ENCODE measurements at regions not wholly inside any gene's neighbourhood (a gene's known extent, or its start where the extent isn't known, plus 50 kb on each side); places are given as distances from the start of the nearest gene placed in this dataset.

- TF ChIP-seq, protein P1, sequence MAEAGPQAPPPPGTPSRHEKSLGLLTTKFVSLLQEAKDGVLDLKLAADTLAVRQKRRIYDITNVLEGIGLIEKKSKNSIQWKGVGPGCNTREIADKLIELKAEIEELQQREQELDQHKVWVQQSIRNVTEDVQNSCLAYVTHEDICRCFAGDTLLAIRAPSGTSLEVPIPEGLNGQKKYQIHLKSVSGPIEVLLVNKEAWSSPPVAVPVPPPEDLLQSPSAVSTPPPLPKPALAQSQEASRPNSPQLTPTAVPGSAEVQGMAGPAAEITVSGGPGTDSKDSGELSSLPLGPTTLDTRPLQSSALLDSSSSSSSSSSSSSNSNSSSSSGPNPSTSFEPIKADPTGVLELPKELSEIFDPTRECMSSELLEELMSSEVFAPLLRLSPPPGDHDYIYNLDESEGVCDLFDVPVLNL (IDR thresholded peaks at IDR 0.05; ENCODE audit: low read depth, low read length) = no peak
- TF ChIP-seq HCFC1 (IDR thresholded peaks at IDR 0.05; ENCODE audit: low read length) (no peak), FOS (IDR thresholded peaks at IDR 0.05; ENCODE audit: borderline replicate concordance, extremely low read depth, insufficient read length) (no peak), ZNF384 (IDR thresholded peaks at IDR 0.05; ENCODE audit: borderline replicate concordance, low read depth, low read length) (no peak)
- TF ChIP-seq, protein P2, sequence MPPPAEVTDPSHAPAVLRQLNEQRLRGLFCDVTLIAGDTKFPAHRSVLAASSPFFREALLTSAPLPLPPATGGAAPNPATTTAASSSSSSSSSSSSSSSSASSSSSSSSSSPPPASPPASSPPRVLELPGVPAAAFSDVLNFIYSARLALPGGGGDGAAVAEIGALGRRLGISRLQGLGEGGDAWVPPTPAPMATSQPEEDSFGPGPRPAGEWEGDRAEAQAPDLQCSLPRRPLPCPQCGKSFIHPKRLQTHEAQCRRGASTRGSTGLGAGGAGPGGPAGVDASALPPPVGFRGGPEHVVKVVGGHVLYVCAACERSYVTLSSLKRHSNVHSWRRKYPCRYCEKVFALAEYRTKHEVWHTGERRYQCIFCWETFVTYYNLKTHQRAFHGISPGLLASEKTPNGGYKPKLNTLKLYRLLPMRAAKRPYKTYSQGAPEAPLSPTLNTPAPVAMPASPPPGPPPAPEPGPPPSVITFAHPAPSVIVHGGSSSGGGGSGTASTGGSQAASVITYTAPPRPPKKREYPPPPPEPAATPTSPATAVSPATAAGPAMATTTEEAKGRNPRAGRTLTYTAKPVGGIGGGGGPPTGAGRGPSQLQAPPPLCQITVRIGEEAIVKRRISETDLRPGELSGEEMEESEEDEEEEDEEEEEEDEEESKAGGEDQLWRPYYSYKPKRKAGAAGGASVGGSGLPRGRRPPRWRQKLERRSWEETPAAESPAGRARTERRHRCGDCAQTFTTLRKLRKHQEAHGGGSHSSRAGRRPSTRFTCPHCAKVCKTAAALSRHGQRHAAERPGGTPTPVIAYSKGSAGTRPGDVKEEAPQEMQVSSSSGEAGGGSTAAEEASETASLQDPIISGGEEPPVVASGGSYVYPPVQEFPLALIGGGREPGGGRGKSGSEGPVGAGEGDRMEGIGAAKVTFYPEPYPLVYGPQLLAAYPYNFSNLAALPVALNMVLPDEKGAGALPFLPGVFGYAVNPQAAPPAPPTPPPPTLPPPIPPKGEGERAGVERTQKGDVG (CRISPR knock-in tag; IDR thresholded peaks at IDR 0.05) = no peak
Observed at GRCh38 chrX:17967888-17968287, 106.8 kb upstream of the RAI2 start (continued).

DNA sequence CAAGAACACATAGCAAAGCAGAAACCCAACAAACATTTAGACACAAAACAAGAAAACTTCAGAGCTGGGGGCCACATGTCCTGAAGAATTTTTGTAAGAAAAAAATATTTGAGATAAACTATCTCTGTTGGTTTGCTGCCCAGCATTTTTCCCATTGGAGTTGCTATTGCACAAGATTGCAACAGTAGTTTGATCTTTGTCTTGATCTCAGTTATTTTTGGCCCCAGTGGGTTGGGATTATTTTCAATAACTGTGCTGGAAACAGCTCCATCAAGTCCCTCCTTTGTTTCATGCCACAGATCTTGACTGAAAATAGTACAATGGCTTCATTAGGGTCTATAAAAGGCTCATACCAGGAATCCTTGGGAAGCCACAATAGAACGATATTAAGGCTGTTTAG lies 103.8 kb upstream of the RAI2 start:
- no peak overlapping the region for H3K4me3 ChIP-seq
- H3K4me2 ChIP-seq (ENCODE audit: control insufficient read depth, insufficient read depth) = no peak overlapping the region
- ChIA-PET SMC1A (ENCODE audit: uncharacterized antibody, unreplicated experiment) (no interaction called here), POLR2A (no interaction called here), RAD21 (ENCODE audit: unreplicated experiment) (no interaction called here), CTCF (interaction anchor here (2.0 kb wide), 1 partner anchor 20 kb away, joined by 5 read pairs; no protein-coding TSS in a partner anchor)
- in situ Hi-C loops (cut with MboI) = no loop called here
- 6% methylated on average over 1 of the region's 1 CpG for WGBS (ENCODE audit: insufficient coverage, insufficient replicate concordance, low lambda C conversion rate, missing lambda C conversion rate)
- intact Hi-C loops (cut with micrococcal nuclease; ENCODE audit: unreplicated experiment) = no loop called here
- H3K36me3 ChIP-seq (ENCODE audit: control insufficient read depth in 2 of 2, insufficient read depth in 2 of 2, low read length in 1 of 2) = no peaks in the 10 kb centered on the region
- DNase-seq (ENCODE audit: low read depth, low spot score) (no peak), ATAC-seq (no peak), FAIRE-seq (no peak)
- no peak overlapping the region for H3K9ac ChIP-seq (ENCODE audit: control insufficient read depth, insufficient read depth, low read length)
- no peak overlapping the region for H3K27ac ChIP-seq (ENCODE audit: control insufficient read depth, insufficient read depth)
- no peak overlapping the region for H2AFZ ChIP-seq (ENCODE audit: control insufficient read depth, low read depth, low read length)
- H3K9me3 ChIP-seq (replicated peaks; ENCODE audit: control insufficient read depth, insufficient read depth, low read length) = no peaks in the 10 kb centered on the region
- H3K79me2 ChIP-seq (ENCODE audit: control insufficient read depth, insufficient read depth, low read length) = no peaks in the 10 kb centered on the region
- no peaks in the 10 kb centered on the region for H3K4me1 ChIP-seq (ENCODE audit: control insufficient read depth, insufficient read depth, low read length)
- no peaks in the 10 kb centered on the region for H3K27me3 ChIP-seq (replicated peaks in 1 of 2; ENCODE audit: control insufficient read depth in 2 of 2, insufficient read depth in 2 of 2, low read length in 1 of 2)
- no peak for TF ChIP-seq RELB (IDR thresholded peaks at IDR 0.05; ENCODE audit: low read depth)
- no peak for TF ChIP-seq GABPA (IDR thresholded peaks at IDR 0.05; ENCODE audit: low read depth)
- no peak for TF ChIP-seq TBL1XR1 (IDR thresholded peaks at IDR 0.05; ENCODE audit: low read depth, low read length)
- no peak for TF ChIP-seq BHLHE40 (IDR thresholded peaks at IDR 0.05; ENCODE audit: borderline replicate concordance in 1 of 2, low read depth in 2 of 2, low read length in 1 of 2)
- no peak for TF ChIP-seq HDAC6 (IDR thresholded peaks at IDR 0.05; ENCODE audit: unreplicated experiment)
- TF ChIP-seq PRDM15 (CRISPR knock-in tag; IDR thresholded peaks at IDR 0.05) = no peak
- BruUV-seq (replicated peaks) = no TSS peak
- no peaks in the 10 kb centered on the region for H4K20me1 ChIP-seq (ENCODE audit: control insufficient read depth, insufficient read depth)
